Karpas-422 (cell line): ENCODE measurements at regions not wholly inside any gene's neighbourhood (a gene's known extent, or its start where the extent isn't known, plus 50 kb on each side); places are given as distances from the start of the nearest gene placed in this dataset.

Experiments
- DNase-seq: peaks from one replicate; pipeline ENCODE4 v3.0.0-alpha.2; 2015
- H2AFZ ChIP-seq: fragments of 200-600 bp; sonication (generic); 2 replicates; pipeline ENCODE4 v1.6.1; 2014; ENCODE audit warnings: antibody characterized with exemption, low read length, mixed read lengths
- H3K27ac ChIP-seq: fragments of 200-600 bp; sonication (generic); 2 replicates; pipeline ENCODE4 v1.5.1; 2014; ENCODE audit warnings: mild to moderate bottlenecking, low read length, moderate library complexity
- H3K27me3 ChIP-seq: fragments of 200-600 bp; sonication (generic); 2 replicates; pipeline ENCODE4 v1.6.1; 2014; ENCODE audit warnings: low read length, mixed read lengths
- H3K36me3 ChIP-seq: fragments of 200-600 bp; sonication (generic); 2 replicates; pipeline ENCODE4 v1.6.1; 2014; ENCODE audit warnings: low read length, mixed read lengths; ENCODE audit not compliant: insufficient read depth
- H3K4me1 ChIP-seq: fragments of 200-600 bp; sonication (generic); 2 replicates; pipeline ENCODE4 v1.6.1; 2014; ENCODE audit warnings: mild to moderate bottlenecking, low read length, mixed read lengths
- H3K4me2 ChIP-seq: fragments of 200-600 bp; sonication (generic); 2 replicates; pipeline ENCODE4 v1.6.1; 2014; ENCODE audit warnings: low read length, low read depth, mild to moderate bottlenecking; ENCODE audit not compliant: poor library complexity, severe bottlenecking
- H3K4me3 ChIP-seq: fragments of 200-600 bp; sonication (generic); 2 replicates; pipeline ENCODE4 v1.5.1; 2014; ENCODE audit warnings: mild to moderate bottlenecking, antibody characterized with exemption, low read length, mixed read lengths
- H3K79me2 ChIP-seq: fragments of 200-600 bp; sonication (generic); 2 replicates; pipeline ENCODE4 v1.6.1; 2014; ENCODE audit warnings: mild to moderate bottlenecking, low read length, mixed read lengths
- H3K9ac ChIP-seq: fragments of 200-600 bp; sonication (generic); 2 replicates; pipeline ENCODE4 v1.6.0; 2014; ENCODE audit warnings: low read length
- H3K9me2 ChIP-seq: fragments of 200-600 bp; sonication (generic), shearing (Covaris generic); replicated peaks from 2 replicates; pipeline ENCODE4 v1.6.0; 2014; ENCODE audit warnings: mild to moderate bottlenecking, low read length, moderate library complexity; ENCODE audit not compliant: insufficient read depth
- H3K9me3 ChIP-seq: fragments of 300-700, 200-600 bp; sonication (generic); 2 replicates; pipeline ENCODE4 v1.6.1; 2014; ENCODE audit warnings: low read length, mixed read lengths
- H4K20me1 ChIP-seq: fragments of 200-600 bp; sonication (generic); 2 replicates; pipeline ENCODE4 v1.6.1; 2014; ENCODE audit warnings: mild to moderate bottlenecking, antibody characterized with exemption, low read length, low read depth; ENCODE audit not compliant: insufficient read depth

DNA sequence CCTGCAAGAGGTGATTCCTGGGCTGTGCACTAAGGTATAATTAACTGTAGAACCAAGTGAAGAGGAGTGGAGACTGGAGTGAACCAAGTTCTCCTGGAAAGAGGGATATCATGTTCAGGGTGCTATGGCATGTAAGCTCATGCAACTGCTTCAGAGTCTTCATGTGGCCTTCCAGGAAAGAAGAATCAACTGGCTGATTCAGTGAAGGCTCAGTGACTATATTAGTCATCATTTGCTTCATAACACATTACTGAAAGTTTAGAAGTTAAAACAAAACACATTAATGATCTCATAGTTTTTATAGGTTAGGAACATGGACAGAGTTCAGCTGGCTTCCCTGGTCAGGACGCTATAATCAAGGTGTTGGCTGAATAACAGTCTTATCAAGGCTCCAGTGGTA lies 1200.8 kb upstream of the GYPC start:
- no peaks in the 10 kb centered on the region for H3K36me3 ChIP-seq
- H3K4me2 ChIP-seq: no peak overlapping the region
- no peaks in the 10 kb centered on the region for H4K20me1 ChIP-seq
- DNase-seq: no peak
- no peak overlapping the region for H3K27ac ChIP-seq
- no peaks in the 10 kb centered on the region for H3K9me3 ChIP-seq
- no peak overlapping the region for H3K9ac ChIP-seq
- no peak overlapping the region for H3K4me3 ChIP-seq
- H3K4me1 ChIP-seq: no peaks in the 10 kb centered on the region
- H3K79me2 ChIP-seq: no peaks in the 10 kb centered on the region
- H2AFZ ChIP-seq: no peak overlapping the region
- no peaks in the 10 kb centered on the region for H3K9me2 ChIP-seq
- 0 out of 2 replicates have a peak, but pooled peaks cover 3% of the 10 kb centered on the region for H3K27me3 ChIP-seq

DNA sequence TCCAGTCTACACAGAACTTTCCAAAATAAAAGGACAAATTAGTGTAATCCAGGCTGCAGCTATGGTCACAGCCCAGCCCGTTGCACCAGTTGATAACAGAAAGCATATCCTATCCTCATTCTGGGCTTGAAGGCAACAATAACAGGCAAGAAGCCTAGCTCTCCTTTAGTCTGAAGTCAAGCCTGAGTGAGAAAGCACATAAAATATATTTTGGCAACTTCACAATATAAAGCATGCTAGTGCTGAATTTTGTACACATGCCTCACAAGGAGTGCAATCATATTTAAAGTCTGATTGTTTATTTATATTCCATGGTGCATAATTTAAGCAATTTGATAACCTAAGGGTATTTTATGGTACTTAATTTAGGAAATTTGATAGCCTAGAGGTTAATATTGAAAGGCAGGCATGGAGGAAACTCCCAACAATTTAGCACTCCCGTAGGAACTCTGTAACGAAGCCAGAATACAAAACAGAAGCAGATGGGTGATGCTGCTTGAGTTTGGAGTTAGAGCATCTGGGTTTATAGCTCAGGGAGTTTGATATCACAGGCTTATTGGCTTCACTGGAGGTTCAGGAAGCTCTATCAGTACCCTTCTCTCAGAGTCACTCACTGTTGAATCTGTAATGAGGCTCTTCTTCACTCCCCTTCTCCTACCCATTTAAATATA lies 1199.1 kb upstream of the GYPC start:
- Histone ChIP-seq H2AFZ (no peak overlapping the region), H3K4me2 (no peak overlapping the region), H3K4me1 (no peaks in the 10 kb centered on the region), H3K27ac (no peak overlapping the region), H4K20me1 (no peaks in the 10 kb centered on the region), H3K9ac (no peak overlapping the region), H3K4me3 (no peak overlapping the region), H3K36me3 (no peaks in the 10 kb centered on the region), H3K79me2 (no peaks in the 10 kb centered on the region), H3K27me3 (0 out of 2 replicates have a peak, but pooled peaks cover 3% of the 10 kb centered on the region), H3K9me2 (no peaks in the 10 kb centered on the region), H3K9me3 (no peaks in the 10 kb centered on the region)
- no peak for DNase-seq

DNA sequence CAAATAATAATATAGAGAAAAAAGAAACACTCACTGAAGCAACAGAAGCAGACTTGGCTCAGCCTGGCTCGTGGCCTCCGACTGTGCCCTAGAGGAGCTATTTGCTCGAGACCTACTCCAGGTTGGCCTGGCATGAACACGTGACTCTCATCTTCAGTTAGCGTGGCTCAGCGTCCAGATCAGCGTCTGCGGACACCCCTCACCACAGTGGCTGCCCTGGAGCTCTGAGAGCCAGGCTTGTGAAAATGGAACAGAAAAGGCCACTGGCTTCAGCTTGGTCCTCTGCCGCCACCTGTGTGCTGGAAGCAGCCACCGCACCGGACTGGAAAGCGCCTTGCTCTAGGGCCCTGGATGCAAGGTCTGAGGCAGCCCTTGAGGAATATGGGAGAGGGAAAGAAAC lies 1184.0 kb upstream of the GYPC start:
- no peak overlapping the region for H2AFZ ChIP-seq
- no peaks in the 10 kb centered on the region for H3K4me1 ChIP-seq
- H3K4me2 ChIP-seq: no peak overlapping the region
- no peak overlapping the region for H3K27ac ChIP-seq
- H3K9me3 ChIP-seq: no peaks in the 10 kb centered on the region
- peak; percentile 52 for DNase-seq
- H3K36me3 ChIP-seq: no peaks in the 10 kb centered on the region
- no peaks in the 10 kb centered on the region for H3K79me2 ChIP-seq
- no peak overlapping the region for H3K9ac ChIP-seq
- no peak overlapping the region for H3K4me3 ChIP-seq
- H4K20me1 ChIP-seq: no peaks in the 10 kb centered on the region
- no peaks in the 10 kb centered on the region for H3K27me3 ChIP-seq
- H3K9me2 ChIP-seq: no peaks in the 10 kb centered on the region

DNA sequence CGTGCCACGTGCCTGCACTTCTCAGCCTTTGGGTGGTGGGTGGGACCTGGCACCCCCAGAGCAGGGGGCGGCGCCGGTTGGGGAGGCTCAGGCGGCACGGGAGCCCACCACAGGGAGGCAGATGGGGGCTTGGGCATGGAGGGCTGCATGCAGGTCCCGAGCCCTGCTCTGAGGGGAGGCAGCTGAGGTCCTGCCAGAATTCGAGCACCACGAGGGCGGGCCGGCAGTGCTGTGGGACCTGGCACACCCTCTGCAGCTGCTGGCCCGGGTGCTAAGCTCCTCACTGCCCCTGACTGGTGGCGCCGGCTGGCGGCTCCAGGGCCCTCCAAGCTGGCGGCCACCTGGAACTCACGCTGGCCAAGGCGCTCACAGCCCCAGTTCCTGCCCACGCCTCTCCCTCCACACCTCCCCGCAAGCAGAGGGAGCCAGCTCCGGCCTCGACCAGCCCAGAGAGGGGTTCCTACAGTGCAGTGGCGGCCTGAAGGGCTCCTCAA lies 1176.8 kb upstream of the GYPC start:
- Histone ChIP-seq H3K27ac (no peak overlapping the region), H3K4me3 (no peak overlapping the region), H3K79me2 (no peaks in the 10 kb centered on the region), H4K20me1 (no peaks in the 10 kb centered on the region), H3K36me3 (no peaks in the 10 kb centered on the region), H3K4me1 (no peaks in the 10 kb centered on the region), H3K9ac (no peak overlapping the region), H3K9me3 (no peaks in the 10 kb centered on the region), H3K4me2 (no peak overlapping the region), H2AFZ (no peak overlapping the region), H3K27me3 (no peaks in the 10 kb centered on the region), H3K9me2 (no peaks in the 10 kb centered on the region)
- no peak for DNase-seq

DNA sequence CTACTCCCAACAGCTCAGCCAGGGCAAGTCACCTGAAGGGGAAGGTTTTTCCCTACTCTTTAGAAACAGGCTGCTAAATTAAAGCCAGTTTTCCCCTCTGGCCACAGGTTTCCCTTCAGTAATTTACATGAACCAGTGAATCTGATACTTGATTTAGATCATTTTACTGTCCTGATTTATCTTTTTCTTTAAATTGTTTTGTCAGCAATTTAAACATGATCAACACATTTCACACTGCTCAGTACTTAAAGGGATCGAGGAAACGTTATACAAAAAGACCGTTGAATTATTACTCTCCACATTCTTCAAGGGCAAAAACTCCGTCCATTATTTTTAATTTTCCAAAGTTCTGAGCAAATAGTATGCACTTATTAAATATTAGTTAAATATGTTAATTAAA lies 1165.7 kb upstream of the GYPC start:
- no peak overlapping the region for H3K4me3 ChIP-seq
- no peaks in the 10 kb centered on the region for H3K9me2 ChIP-seq
- no peaks in the 10 kb centered on the region for H3K27me3 ChIP-seq
- no peak overlapping the region for H3K4me2 ChIP-seq
- H4K20me1 ChIP-seq: no peaks in the 10 kb centered on the region
- no peak overlapping the region for H2AFZ ChIP-seq
- H3K9me3 ChIP-seq: no peaks in the 10 kb centered on the region
- no peaks in the 10 kb centered on the region for H3K4me1 ChIP-seq
- no peak overlapping the region for H3K9ac ChIP-seq
- no peaks in the 10 kb centered on the region for H3K79me2 ChIP-seq
- H3K36me3 ChIP-seq: no peaks in the 10 kb centered on the region
- H3K27ac ChIP-seq: no peak overlapping the region
- no peak for DNase-seq

DNA sequence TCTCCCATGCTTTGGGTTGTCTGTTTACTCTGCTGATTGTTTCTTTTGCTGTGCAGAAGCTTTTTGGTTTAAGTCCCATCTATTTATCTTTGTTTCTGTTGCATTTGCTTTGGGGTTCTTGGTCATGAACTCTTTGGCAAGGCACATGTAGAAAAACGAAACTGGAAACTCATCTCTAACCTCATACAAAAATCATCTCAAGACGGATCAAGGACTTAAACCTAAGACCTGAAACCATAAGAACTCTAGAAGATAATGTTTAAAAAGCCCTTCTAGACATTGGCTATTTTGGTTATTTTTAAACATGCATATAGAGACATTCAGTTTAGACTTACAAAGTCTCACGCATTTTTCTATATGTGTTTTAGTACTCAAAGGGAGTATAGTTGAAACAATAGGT lies 1164.3 kb upstream of the GYPC start:
- no peaks in the 10 kb centered on the region for H3K4me1 ChIP-seq
- no peaks in the 10 kb centered on the region for H4K20me1 ChIP-seq
- H3K36me3 ChIP-seq: no peaks in the 10 kb centered on the region
- no peak overlapping the region for H3K4me3 ChIP-seq
- H2AFZ ChIP-seq: no peak overlapping the region
- H3K9me3 ChIP-seq: no peaks in the 10 kb centered on the region
- no peak for DNase-seq
- H3K9ac ChIP-seq: no peak overlapping the region
- no peaks in the 10 kb centered on the region for H3K79me2 ChIP-seq
- no peak overlapping the region for H3K4me2 ChIP-seq
- no peak overlapping the region for H3K27ac ChIP-seq
- H3K9me2 ChIP-seq: no peaks in the 10 kb centered on the region
- H3K27me3 ChIP-seq: no peaks in the 10 kb centered on the region

DNA sequence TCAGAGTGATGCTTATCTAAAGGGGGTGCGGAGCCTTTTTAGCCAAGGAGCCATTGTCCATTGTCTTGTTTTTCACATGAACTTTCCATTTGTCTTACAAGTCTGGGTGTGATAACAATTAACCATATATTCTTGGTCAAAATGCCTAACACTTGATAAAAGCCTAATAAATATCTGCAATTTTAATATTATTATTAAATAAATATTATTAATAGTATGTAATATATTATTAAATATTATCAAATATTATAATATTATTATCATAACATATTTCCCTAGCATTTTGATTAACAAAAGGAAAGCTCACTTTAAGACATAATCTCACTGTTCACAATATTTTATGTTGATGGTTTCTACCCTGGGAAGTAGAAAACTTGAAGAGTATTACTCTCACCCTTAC lies 1143.6 kb upstream of the GYPC start:
- no peaks in the 10 kb centered on the region for H3K9me3 ChIP-seq
- no peak overlapping the region for H3K4me3 ChIP-seq
- no peaks in the 10 kb centered on the region for H3K27me3 ChIP-seq
- no peak overlapping the region for H3K9ac ChIP-seq
- H2AFZ ChIP-seq: no peak overlapping the region
- H3K9me2 ChIP-seq: no peaks in the 10 kb centered on the region
- H3K27ac ChIP-seq: no peak overlapping the region
- no peak overlapping the region for H3K4me2 ChIP-seq
- H4K20me1 ChIP-seq: no peaks in the 10 kb centered on the region
- no peak for DNase-seq
- no peaks in the 10 kb centered on the region for H3K36me3 ChIP-seq
- H3K79me2 ChIP-seq: no peaks in the 10 kb centered on the region
- no peaks in the 10 kb centered on the region for H3K4me1 ChIP-seq

DNA sequence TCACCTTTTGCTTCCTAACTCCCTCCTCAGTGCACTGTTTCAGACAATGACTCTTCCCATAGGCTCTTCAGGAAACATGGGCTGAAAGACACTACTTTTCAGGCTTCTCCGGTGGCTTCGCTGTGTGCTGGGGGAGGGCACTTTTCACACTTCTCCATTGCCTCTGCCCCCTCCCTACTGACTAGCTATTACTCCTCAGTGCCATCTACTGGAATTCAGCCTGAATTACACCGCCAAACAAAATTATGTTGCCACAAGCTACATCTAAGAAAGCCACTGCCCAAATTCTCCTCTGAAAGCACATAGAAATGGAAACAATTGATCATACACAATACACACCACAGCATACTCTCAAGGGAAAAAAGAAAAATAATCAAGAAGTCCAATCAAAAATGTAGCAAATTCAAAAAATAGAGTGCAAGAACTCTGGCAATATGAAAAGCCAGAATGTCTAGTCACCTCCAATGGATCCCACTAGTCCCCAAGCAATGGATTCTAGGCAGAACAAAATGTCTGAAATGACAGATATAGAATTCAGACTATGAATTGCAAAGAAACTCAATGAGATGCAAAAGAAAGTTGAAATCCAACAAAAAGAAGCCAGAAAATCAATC lies 1139.4 kb upstream of the GYPC start:
- H3K9me3 ChIP-seq: no peaks in the 10 kb centered on the region
- H3K27me3 ChIP-seq: no peaks in the 10 kb centered on the region
- H3K9me2 ChIP-seq: no peaks in the 10 kb centered on the region
- H3K4me3 ChIP-seq: no peak overlapping the region
- H3K36me3 ChIP-seq: no peaks in the 10 kb centered on the region
- H3K4me1 ChIP-seq: no peaks in the 10 kb centered on the region
- H4K20me1 ChIP-seq: no peaks in the 10 kb centered on the region
- no peak overlapping the region for H3K9ac ChIP-seq
- no peak overlapping the region for H2AFZ ChIP-seq
- DNase-seq: peak; percentile 81
- no peak overlapping the region for H3K4me2 ChIP-seq
- H3K79me2 ChIP-seq: no peaks in the 10 kb centered on the region
- no peak overlapping the region for H3K27ac ChIP-seq
